Neural crest cell (in vitro differentiated cells): ENCODE measurements at regions not wholly inside any gene's neighbourhood (a gene's known extent, or its start where the extent isn't known, plus 50 kb on each side); places are given as distances from the start of the nearest gene placed in this dataset.

Experiments
- DNase-seq: peaks from one replicate; pipeline ENCODE4 v3.0.0; 2021; ENCODE audit warnings: low read depth, mixed read lengths, low spot score
- H3K27ac Mint-ChIP-seq: one replicate; pipeline ENCODE4 v1.8.0; 2021; ENCODE audit warnings: mild to moderate bottlenecking, mixed read lengths; ENCODE audit not compliant: unreplicated experiment
- H3K27me3 Mint-ChIP-seq: 2 replicates; pipeline ENCODE4 v1.8.0; 2021; ENCODE audit warnings: low read depth, mild to moderate bottlenecking, mixed read lengths
- H3K36me3 Mint-ChIP-seq: 2 replicates; pipeline ENCODE4 v1.8.0; 2021; ENCODE audit warnings: low read depth, mild to moderate bottlenecking, mixed read lengths
- H3K4me1 Mint-ChIP-seq: 2 replicates; pipeline ENCODE4 v1.8.0; 2021; ENCODE audit warnings: mixed read lengths
- H3K4me3 Mint-ChIP-seq: one replicate; pipeline ENCODE4 v1.8.0; 2021; ENCODE audit warnings: mild to moderate bottlenecking, mixed read lengths
- H3K9me3 Mint-ChIP-seq: 2 replicates; pipeline ENCODE4 v1.8.0; 2021; ENCODE audit warnings: mixed read lengths
- TF ChIP-seq, protein P1 (sequence below): fragments of 200-600 bp; sonication (generic); conservative IDR thresholded peaks from 2 replicates; pipeline ENCODE4 v1.5.0; 2021; ENCODE audit warnings: antibody characterized with exemption, mild to moderate bottlenecking

- Mint-ChIP-seq H3K4me1 (no peaks in the 10 kb centered on the region), H3K27me3 (no peaks in the 10 kb centered on the region), H3K4me3 (no peak overlapping the region), H3K36me3 (peaks cover 3% of the 10 kb centered on the region), H3K9me3 (peaks cover 12% of the 10 kb centered on the region), H3K27ac (no peak overlapping the region)
- DNase-seq = no peak
- TF ChIP-seq, protein P1, sequence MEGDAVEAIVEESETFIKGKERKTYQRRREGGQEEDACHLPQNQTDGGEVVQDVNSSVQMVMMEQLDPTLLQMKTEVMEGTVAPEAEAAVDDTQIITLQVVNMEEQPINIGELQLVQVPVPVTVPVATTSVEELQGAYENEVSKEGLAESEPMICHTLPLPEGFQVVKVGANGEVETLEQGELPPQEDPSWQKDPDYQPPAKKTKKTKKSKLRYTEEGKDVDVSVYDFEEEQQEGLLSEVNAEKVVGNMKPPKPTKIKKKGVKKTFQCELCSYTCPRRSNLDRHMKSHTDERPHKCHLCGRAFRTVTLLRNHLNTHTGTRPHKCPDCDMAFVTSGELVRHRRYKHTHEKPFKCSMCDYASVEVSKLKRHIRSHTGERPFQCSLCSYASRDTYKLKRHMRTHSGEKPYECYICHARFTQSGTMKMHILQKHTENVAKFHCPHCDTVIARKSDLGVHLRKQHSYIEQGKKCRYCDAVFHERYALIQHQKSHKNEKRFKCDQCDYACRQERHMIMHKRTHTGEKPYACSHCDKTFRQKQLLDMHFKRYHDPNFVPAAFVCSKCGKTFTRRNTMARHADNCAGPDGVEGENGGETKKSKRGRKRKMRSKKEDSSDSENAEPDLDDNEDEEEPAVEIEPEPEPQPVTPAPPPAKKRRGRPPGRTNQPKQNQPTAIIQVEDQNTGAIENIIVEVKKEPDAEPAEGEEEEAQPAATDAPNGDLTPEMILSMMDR = no peak
Observed at GRCh38 chr4:23667659-23668058, 222.2 kb downstream of the PPARGC1A start.

- peaks cover 8% of the 10 kb centered on the region for H3K9me3 Mint-ChIP-seq
Observed at GRCh38 chr4:23660865-23661264, 229.0 kb downstream of the PPARGC1A start.

GRCh38 chr4:23654791-23655190 is 235.1 kb downstream of the PPARGC1A start:
- TF ChIP-seq, protein P1 = no peak
- no peaks in the 10 kb centered on the region for H3K27me3 Mint-ChIP-seq
- no peak overlapping the region for H3K27ac Mint-ChIP-seq
- peaks cover 8% of the 10 kb centered on the region for H3K4me1 Mint-ChIP-seq
- H3K9me3 Mint-ChIP-seq = peaks cover 5% of the 10 kb centered on the region
- H3K36me3 Mint-ChIP-seq = no peaks in the 10 kb centered on the region
- no peak overlapping the region for H3K4me3 Mint-ChIP-seq
- DNase-seq = no peak

More at GRCh38 chr4:23660865-23661264, 229.0 kb downstream of the PPARGC1A start:
- TF ChIP-seq, protein P1 = no peak
- H3K27me3 Mint-ChIP-seq = no peaks in the 10 kb centered on the region
- no peak overlapping the region for H3K4me3 Mint-ChIP-seq
- DNase-seq = no peak
- H3K4me1 Mint-ChIP-seq = no peaks in the 10 kb centered on the region
- no peak overlapping the region for H3K27ac Mint-ChIP-seq
- peaks cover 3% of the 10 kb centered on the region for H3K36me3 Mint-ChIP-seq

DNA sequence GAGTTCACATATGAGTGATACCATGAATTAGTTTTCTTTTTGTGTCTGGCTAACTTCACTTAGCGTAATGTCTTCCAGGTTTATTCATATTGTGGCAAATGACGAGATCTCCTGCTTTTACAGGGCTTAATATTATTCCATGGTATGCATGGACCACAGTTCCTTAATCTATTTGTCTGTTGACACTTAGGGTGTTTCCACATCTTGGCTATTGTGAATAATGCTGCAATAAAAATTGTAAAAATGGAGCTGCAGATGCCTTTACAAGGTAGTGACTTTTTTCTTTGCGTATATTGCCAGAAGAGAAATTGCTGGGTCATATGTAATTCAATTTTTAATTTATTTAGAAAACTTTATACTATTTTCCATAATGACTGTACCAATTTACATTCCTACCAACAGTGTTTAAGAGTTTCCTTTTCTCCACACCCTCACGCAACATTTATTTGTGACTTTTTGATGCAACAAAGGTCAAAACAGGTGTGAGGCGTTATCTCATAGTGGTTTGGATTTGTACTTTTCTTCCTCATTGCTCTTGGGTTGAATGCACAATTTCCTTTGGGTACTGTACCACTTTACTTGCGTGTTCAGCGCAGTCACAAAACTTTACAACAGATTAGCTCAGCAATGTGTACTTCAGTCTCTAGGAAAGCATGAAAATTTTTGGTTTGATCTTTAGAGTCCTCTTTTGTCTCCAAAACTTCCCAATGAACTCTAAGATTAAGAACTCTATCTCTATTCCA is 240.8 kb downstream of the PPARGC1A start:
- Mint-ChIP-seq H3K4me1 (no peaks in the 10 kb centered on the region), H3K27ac (no peak overlapping the region), H3K9me3 (no peaks in the 10 kb centered on the region), H3K4me3 (no peak overlapping the region), H3K27me3 (no peaks in the 10 kb centered on the region), H3K36me3 (no peaks in the 10 kb centered on the region)
- no peak for DNase-seq
- TF ChIP-seq, protein P1 = no peak

GRCh38 chr4:23635468-23635867 is 254.4 kb downstream of the PPARGC1A start:
- Mint-ChIP-seq H3K4me3 (no peak overlapping the region), H3K36me3 (no peaks in the 10 kb centered on the region), H3K4me1 (no peaks in the 10 kb centered on the region), H3K27ac (no peak overlapping the region), H3K9me3 (no peaks in the 10 kb centered on the region), H3K27me3 (no peaks in the 10 kb centered on the region)
- TF ChIP-seq, protein P1 = no peak
- no peak for DNase-seq
